ENCODE measurements at regions not wholly inside any gene's neighbourhood (a gene's known extent, or its start where the extent isn't known, plus 50 kb on each side); places are given as distances from the start of the nearest gene placed in this dataset.

GRCh38 chr16:60110531-60110930, 1376.4 kb upstream of the GOT2 start:
- no peaks in the 10 kb centered on the region for H3K27me3 ChIP-seq
- no peak for DNase-seq
- H3K36me3 ChIP-seq, result no peaks in the 10 kb centered on the region
- TF ChIP-seq CTCF (IDR thresholded peaks at IDR 0.05 in 4 of 5, conservative IDR thresholded peaks at IDR 0.05 in 1 of 5) (no peak), POLR2A (IDR thresholded peaks at IDR 0.05) (no peak)
- no peak for ATAC-seq
- H3K4me1 ChIP-seq, result no peaks in the 10 kb centered on the region
- in situ Hi-C loops (cut with MboI; ENCODE audit: low sequenced_read_pairs in 4 of 4) (no loop called here), intact Hi-C loops (cut with DNase I; ENCODE audit: low total_unique reads) (no loop called here)
- H3K27ac ChIP-seq, result no peak overlapping the region
- H3K9me3 ChIP-seq, result no peaks in the 10 kb centered on the region
- no peak overlapping the region for H3K4me3 ChIP-seq

DNA sequence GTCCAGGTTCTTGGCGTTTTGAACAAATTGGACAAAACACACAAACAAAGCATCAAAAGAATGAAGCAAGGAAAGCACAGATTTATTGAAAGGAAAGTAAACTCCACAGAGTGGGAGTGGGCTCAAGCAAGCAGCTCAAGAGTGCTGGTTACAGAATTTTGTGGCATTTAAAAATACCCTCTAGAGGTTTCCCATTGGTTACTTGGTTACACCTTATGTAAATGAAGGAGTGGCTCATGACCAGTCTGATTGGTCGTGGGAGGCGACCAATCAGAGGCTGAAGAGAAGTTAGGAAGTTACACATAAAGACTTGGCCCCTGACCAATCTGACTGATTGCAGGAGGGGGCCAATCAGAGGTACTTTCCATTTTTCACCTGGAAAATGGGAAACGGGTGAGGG, 1373.8 kb upstream of the GOT2 start:
- no peaks in the 10 kb centered on the region for H3K9me3 ChIP-seq
- no peak for ATAC-seq
- no peak for DNase-seq
- TF ChIP-seq POLR2A (IDR thresholded peaks at IDR 0.05), result no peak
- no peak for TF ChIP-seq CTCF (IDR thresholded peaks at IDR 0.05 in 4 of 5, conservative IDR thresholded peaks at IDR 0.05 in 1 of 5)
- H3K4me3 ChIP-seq, result no peak overlapping the region
- in situ Hi-C loops (cut with MboI; ENCODE audit: low sequenced_read_pairs in 4 of 4) (no loop called here), intact Hi-C loops (cut with DNase I; ENCODE audit: low total_unique reads) (no loop called here)
- no peaks in the 10 kb centered on the region for H3K4me1 ChIP-seq
- no peak overlapping the region for H3K27ac ChIP-seq
- H3K27me3 ChIP-seq, result no peaks in the 10 kb centered on the region
- no peaks in the 10 kb centered on the region for H3K36me3 ChIP-seq

- in situ Hi-C loops (cut with MboI; ENCODE audit: low sequenced_read_pairs in 4 of 4) (no loop called here), intact Hi-C loops (cut with DNase I; ENCODE audit: low total_unique reads) (no loop called here)
- Histone ChIP-seq H3K27me3 (no peaks in the 10 kb centered on the region), H3K4me1 (no peaks in the 10 kb centered on the region), H3K4me3 (no peak overlapping the region), H3K36me3 (no peaks in the 10 kb centered on the region), H3K27ac (no peak overlapping the region), H3K9me3 (no peaks in the 10 kb centered on the region)
- ATAC-seq (no peak), DNase-seq (no peak)
- no peak for TF ChIP-seq CTCF (IDR thresholded peaks at IDR 0.05 in 4 of 5, conservative IDR thresholded peaks at IDR 0.05 in 1 of 5)
- TF ChIP-seq POLR2A (IDR thresholded peaks at IDR 0.05), result no peak
Observed at GRCh38 chr16:60107437-60107836, 1373.3 kb upstream of the GOT2 start.

GRCh38 chr16:60100371-60100770, 1366.3 kb upstream of the GOT2 start:
- intact Hi-C loops (cut with DNase I; ENCODE audit: low total_unique reads) (no loop called here), in situ Hi-C loops (cut with MboI; ENCODE audit: low sequenced_read_pairs in 4 of 4) (no loop called here)
- H3K9me3 ChIP-seq, result no peaks in the 10 kb centered on the region

More at GRCh38 chr16:60100371-60100770, 1366.3 kb upstream of the GOT2 start:
- no peak for TF ChIP-seq POLR2A (IDR thresholded peaks at IDR 0.05)
- TF ChIP-seq CTCF (IDR thresholded peaks at IDR 0.05 in 4 of 5, conservative IDR thresholded peaks at IDR 0.05 in 1 of 5), result no peak
- DNase-seq (no peak), ATAC-seq (no peak)
- Histone ChIP-seq H3K4me3 (no peak overlapping the region), H3K36me3 (no peaks in the 10 kb centered on the region), H3K27ac (no peak overlapping the region), H3K4me1 (no peaks in the 10 kb centered on the region), H3K27me3 (no peaks in the 10 kb centered on the region)
